ENCODE measurements at regions not wholly inside any gene's neighbourhood (a gene's known extent, or its start where the extent isn't known, plus 50 kb on each side); places are given as distances from the start of the nearest gene placed in this dataset.

DNA sequence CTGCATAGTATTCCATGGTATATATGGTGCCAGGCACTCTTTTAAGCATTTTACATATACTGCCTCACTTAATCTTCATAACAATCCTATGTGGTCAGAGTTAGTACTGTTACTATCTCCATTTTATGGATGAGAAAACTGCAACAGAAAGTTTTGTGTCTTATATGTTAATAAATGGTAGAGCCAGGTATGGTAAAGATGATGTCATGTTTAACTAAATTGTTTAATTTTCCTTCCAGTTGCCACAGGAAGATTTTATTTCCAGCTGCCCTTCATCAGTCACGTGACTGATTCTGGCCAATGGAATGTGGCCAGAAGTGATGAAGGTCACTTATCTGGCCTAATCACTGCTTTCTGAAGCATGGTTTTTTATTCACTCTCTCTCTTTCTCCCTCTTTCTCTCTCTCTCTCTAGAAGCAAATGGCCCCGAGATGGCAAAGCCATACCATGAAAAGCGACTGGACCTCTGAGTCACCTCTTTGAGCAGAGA, 75.7 kb upstream of the BTBD3 start:
- intact Hi-C loops (cut with micrococcal nuclease; ENCODE audit: unreplicated experiment), result no loop called here

More for the DNA sequence above, 75.7 kb upstream of the BTBD3 start:
- in situ Hi-C loops (cut with HindIII; ENCODE audit: extremely low pct_ligation_motif_present, low pct_unique_long_range_greater_than_20kb), result no loop called here
- TF ChIP-seq ZNF83 (CRISPR knock-in tag; IDR thresholded peaks at IDR 0.05; ENCODE audit: borderline replicate concordance) (no peak), MAF1 (CRISPR knock-in tag; IDR thresholded peaks at IDR 0.05; ENCODE audit: borderline replicate concordance) (no peak), SMC3 (IDR thresholded peaks at IDR 0.05; ENCODE audit: low read length) (no peak), CREB1 (IDR thresholded peaks at IDR 0.05) (0 out of 2 replicates have a peak, but pooled peaks have one; percentile 2), CREB1 (CRISPR knock-in tag; IDR thresholded peaks at IDR 0.05) (no peak), ZNF660 (CRISPR knock-in tag; IDR thresholded peaks at IDR 0.05; ENCODE audit: borderline replicate concordance, low read depth) (no peak), ATF7 (IDR thresholded peaks at IDR 0.05) (peak; percentile 94), ATF7 (CRISPR knock-in tag; IDR thresholded peaks at IDR 0.05) (no peak), RAD51 (IDR thresholded peaks at IDR 0.05; ENCODE audit: borderline replicate concordance) (peak; percentile 94), IKZF4 (CRISPR knock-in tag; IDR thresholded peaks at IDR 0.05; ENCODE audit: borderline replicate concordance, low read depth, not compliant biosample characterization) (no peak)
- TF ChIP-seq, protein P1, sequence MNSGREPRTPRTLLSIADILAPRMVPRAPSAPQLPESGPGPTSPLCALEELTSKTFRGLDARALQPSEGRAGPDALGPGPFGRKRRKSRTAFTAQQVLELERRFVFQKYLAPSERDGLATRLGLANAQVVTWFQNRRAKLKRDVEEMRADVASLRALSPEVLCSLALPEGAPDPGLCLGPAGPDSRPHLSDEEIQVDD (CRISPR knock-in tag; IDR thresholded peaks at IDR 0.05; ENCODE audit: borderline replicate concordance), result no peak
- TF ChIP-seq, protein P2, sequence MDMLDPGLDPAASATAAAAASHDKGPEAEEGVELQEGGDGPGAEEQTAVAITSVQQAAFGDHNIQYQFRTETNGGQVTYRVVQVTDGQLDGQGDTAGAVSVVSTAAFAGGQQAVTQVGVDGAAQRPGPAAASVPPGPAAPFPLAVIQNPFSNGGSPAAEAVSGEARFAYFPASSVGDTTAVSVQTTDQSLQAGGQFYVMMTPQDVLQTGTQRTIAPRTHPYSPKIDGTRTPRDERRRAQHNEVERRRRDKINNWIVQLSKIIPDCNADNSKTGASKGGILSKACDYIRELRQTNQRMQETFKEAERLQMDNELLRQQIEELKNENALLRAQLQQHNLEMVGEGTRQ (IDR thresholded peaks at IDR 0.05; ENCODE audit: low read depth, low read length), result peak; percentile 72
- TF ChIP-seq, protein P2 (CRISPR knock-in tag; IDR thresholded peaks at IDR 0.05; ENCODE audit: borderline replicate concordance), result no peak
- TF ChIP-seq, protein P3, sequence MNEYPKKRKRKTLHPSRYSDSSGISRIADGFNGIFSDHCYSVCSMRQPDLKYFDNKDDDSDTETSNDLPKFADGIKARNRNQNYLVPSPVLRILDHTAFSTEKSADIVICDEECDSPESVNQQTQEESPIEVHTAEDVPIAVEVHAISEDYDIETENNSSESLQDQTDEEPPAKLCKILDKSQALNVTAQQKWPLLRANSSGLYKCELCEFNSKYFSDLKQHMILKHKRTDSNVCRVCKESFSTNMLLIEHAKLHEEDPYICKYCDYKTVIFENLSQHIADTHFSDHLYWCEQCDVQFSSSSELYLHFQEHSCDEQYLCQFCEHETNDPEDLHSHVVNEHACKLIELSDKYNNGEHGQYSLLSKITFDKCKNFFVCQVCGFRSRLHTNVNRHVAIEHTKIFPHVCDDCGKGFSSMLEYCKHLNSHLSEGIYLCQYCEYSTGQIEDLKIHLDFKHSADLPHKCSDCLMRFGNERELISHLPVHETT (CRISPR knock-in tag; conservative IDR thresholded peaks at IDR 0.05), result no peak
- TF ChIP-seq, protein P4, sequence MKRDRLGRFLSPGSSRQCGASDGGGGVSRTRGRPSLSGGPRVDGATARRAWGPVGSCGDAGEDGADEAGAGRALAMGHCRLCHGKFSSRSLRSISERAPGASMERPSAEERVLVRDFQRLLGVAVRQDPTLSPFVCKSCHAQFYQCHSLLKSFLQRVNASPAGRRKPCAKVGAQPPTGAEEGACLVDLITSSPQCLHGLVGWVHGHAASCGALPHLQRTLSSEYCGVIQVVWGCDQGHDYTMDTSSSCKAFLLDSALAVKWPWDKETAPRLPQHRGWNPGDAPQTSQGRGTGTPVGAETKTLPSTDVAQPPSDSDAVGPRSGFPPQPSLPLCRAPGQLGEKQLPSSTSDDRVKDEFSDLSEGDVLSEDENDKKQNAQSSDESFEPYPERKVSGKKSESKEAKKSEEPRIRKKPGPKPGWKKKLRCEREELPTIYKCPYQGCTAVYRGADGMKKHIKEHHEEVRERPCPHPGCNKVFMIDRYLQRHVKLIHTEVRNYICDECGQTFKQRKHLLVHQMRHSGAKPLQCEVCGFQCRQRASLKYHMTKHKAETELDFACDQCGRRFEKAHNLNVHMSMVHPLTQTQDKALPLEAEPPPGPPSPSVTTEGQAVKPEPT (CRISPR knock-in tag; IDR thresholded peaks at IDR 0.05; ENCODE audit: low read depth), result no peak
- Histone ChIP-seq H3K4me2 (ENCODE audit: low read depth, low read length) (no peak overlapping the region), H2AFZ (ENCODE audit: low read length) (no peak overlapping the region), H3K4me1 (ENCODE audit: insufficient read depth, low read length) (no peaks in the 10 kb centered on the region), H3K4me3 (replicated peaks in 1 of 3; ENCODE audit: insufficient read depth in 1 of 3, low read depth in 2 of 3, low read length in 3 of 3) (no peak overlapping the region), H3K27ac (ENCODE audit: extremely low read length, insufficient read depth, low read length) (no peak overlapping the region), H4K20me1 (ENCODE audit: insufficient read depth, low read length) (no peaks in the 10 kb centered on the region), H3K9me3 (ENCODE audit: low read length) (no peaks in the 10 kb centered on the region), H3K27me3 (ENCODE audit: control insufficient read depth in 1 of 2, insufficient read depth in 2 of 2, low read length in 2 of 2) (no peaks in the 10 kb centered on the region), H3K9ac (ENCODE audit: insufficient read depth, low read depth, low read length) (no peak overlapping the region), H3K36me3 (replicated peaks in 1 of 2; ENCODE audit: control insufficient read depth in 1 of 2, insufficient read depth in 2 of 2, low read length in 2 of 2) (no peaks in the 10 kb centered on the region), H3K79me2 (ENCODE audit: insufficient read depth, low read length) (no peaks in the 10 kb centered on the region)
- no TSS peak for BruUV-seq (replicated peaks)
- POLR2A ChIA-PET, result no interaction called here
- FAIRE-seq, result no peak
- no peak for DNase-seq (ENCODE audit: low spot score)
- WGBS (ENCODE audit: low lambda C conversion rate), result 2% methylated on average over 3 of the region's 3 CpGs
- CTCF ChIA-PET (ENCODE audit: low intra/inter-chr PET ratio, low total read pairs), result no interaction called here
- ATAC-seq, result no peak
